D721Med (cell line): ENCODE measurements at regions not wholly inside any gene's neighbourhood (a gene's known extent, or its start where the extent isn't known, plus 50 kb on each side); places are given as distances from the start of the nearest gene placed in this dataset.

ENCODE experiments used
- DNase-seq: peaks from one replicate; pipeline ENCODE4 v3.0.0; 2011; ENCODE audit warnings: low spot score; ENCODE audit not compliant: insufficient read length
- FAIRE-seq: peaks from 2 replicates; lab custom pipeline; 2011; peaks lifted over from hg19 to GRCh38; lab: Jason Lieb, UNC
- TF ChIP-seq, protein P1 (sequence below): IDR thresholded peaks from 2 replicates; pipeline ENCODE4 v1.5.1; 2012; ENCODE audit warnings: mild to moderate bottlenecking, control low read depth; ENCODE audit not compliant: insufficient read depth; ENCODE audit errors: missing control alignments

- FAIRE-seq: no peak
- no peak for DNase-seq
Observed at GRCh38 chr13:78102741-78103140, 184.1 kb upstream of the EDNRB start.

DNA sequence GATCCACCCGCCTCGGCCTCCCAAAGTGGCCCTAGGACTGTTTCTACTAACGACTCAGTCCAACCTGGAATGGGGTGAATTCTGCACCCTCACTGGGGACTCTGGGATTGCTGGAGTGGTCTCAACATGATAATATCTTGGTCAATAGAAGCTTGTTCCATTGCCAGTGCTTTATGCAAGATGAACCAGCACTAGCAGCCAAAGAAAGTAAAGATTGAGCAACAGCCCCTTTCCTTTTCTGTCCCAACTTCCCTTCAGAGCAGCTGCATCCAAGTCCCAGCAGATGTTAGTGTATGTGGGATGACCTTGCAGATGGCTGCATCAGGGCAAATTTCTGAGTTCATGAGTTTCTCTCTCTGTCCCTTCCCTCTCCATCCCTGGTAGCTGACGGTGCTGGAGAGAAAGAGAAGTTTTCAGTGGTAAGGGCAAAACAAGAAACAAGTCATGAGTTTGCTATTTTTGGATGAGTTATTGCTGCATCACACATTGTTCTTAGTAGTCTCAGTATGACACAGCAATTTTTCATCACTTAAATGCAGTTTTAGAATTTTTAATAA lies 183.6 kb upstream of the EDNRB start:
- TF ChIP-seq, protein P1, sequence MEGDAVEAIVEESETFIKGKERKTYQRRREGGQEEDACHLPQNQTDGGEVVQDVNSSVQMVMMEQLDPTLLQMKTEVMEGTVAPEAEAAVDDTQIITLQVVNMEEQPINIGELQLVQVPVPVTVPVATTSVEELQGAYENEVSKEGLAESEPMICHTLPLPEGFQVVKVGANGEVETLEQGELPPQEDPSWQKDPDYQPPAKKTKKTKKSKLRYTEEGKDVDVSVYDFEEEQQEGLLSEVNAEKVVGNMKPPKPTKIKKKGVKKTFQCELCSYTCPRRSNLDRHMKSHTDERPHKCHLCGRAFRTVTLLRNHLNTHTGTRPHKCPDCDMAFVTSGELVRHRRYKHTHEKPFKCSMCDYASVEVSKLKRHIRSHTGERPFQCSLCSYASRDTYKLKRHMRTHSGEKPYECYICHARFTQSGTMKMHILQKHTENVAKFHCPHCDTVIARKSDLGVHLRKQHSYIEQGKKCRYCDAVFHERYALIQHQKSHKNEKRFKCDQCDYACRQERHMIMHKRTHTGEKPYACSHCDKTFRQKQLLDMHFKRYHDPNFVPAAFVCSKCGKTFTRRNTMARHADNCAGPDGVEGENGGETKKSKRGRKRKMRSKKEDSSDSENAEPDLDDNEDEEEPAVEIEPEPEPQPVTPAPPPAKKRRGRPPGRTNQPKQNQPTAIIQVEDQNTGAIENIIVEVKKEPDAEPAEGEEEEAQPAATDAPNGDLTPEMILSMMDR: no peak
- FAIRE-seq: no peak
- DNase-seq: no peak

More at GRCh38 chr13:78102741-78103140, 184.1 kb upstream of the EDNRB start:
- TF ChIP-seq, protein P1: no peak

DNA sequence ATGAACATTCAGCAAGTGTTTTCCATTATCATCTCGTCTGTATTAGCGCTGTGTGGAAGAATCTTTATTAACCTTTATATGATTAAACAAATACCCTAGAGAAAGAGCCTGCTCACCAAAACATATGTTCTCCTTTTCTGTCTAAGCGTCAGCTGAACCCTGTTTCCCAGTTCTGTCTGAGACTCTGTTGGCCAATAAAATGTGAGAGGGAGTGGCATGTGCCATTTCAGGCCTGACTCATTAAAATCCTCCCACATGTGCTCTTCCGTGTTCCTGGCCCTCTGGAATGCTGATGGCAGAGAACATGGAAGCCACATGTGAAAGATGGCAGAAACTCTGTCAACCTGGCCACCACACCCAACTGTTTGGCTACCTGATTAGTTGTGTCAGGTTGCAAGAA lies 181.9 kb upstream of the EDNRB start:
- DNase-seq (no peak), FAIRE-seq (no peak)
- TF ChIP-seq, protein P1: no peak

GRCh38 chr13:78098249-78098648 lies 179.6 kb upstream of the EDNRB start:
- no peak for DNase-seq
- FAIRE-seq: no peak
- TF ChIP-seq, protein P1: no peak

- TF ChIP-seq, protein P1: no peak
- DNase-seq (no peak), FAIRE-seq (no peak)
Observed at GRCh38 chr13:78096221-78096620, 177.6 kb upstream of the EDNRB start.

GRCh38 chr13:78087966-78088678 lies 169.5 kb upstream of the EDNRB start:
- FAIRE-seq: no peak

More at GRCh38 chr13:78087966-78088678, 169.5 kb upstream of the EDNRB start:
- DNase-seq: no peak
- TF ChIP-seq, protein P1: no peak
